HG02610 (cell line): ENCODE measurements at regions not wholly inside any gene's neighbourhood (a gene's known extent, or its start where the extent isn't known, plus 50 kb on each side); places are given as distances from the start of the nearest gene placed in this dataset.

ENCODE experiments used
- ATAC-seq: cut with Tn5 transposase; IDR thresholded peaks from one replicate; pipeline ENCODE4 v1.9.1; 2021; ENCODE audit warnings: mild to moderate bottlenecking, moderate library complexity; ENCODE audit not compliant: unreplicated experiment

GRCh38 chr13:111448504-111448903 lies 128.1 kb downstream of the TEX29 start:
- ATAC-seq: no peak

- ATAC-seq: no peak
These were observed 128.6 kb downstream of the TEX29 start for GRCh38 chr13:111449041-111449440.

- ATAC-seq: no peak
These were observed 131.0 kb downstream of the TEX29 start for GRCh38 chr13:111451402-111451801.

- ATAC-seq: no peak
These were observed 136.2 kb downstream of the TEX29 start for GRCh38 chr13:111456452-111457230.

- ATAC-seq: no peak
These were observed 137.6 kb downstream of the TEX29 start for GRCh38 chr13:111458001-111458531.

- ATAC-seq: no peak
These were observed 138.3 kb downstream of the TEX29 start for GRCh38 chr13:111458739-111459138.

- ATAC-seq: no peak
These were observed 139.5 kb downstream of the TEX29 start for GRCh38 chr13:111459803-111460547.

GRCh38 chr13:111460548-111461444 lies 140.4 kb downstream of the TEX29 start:
- ATAC-seq: no peak

GRCh38 chr13:111461445-111462149 lies 141.2 kb downstream of the TEX29 start:
- ATAC-seq: no peak

- ATAC-seq: no peak
These were observed 141.9 kb downstream of the TEX29 start for GRCh38 chr13:111462221-111462764.

GRCh38 chr13:111462944-111463343 lies 142.5 kb downstream of the TEX29 start:
- no peak for ATAC-seq

- no peak for ATAC-seq
These were observed 146.9 kb downstream of the TEX29 start for GRCh38 chr13:111467111-111467890.

- no peak for ATAC-seq
These were observed 147.9 kb downstream of the TEX29 start for GRCh38 chr13:111468037-111468959.

GRCh38 chr13:111469450-111469849 lies 149.0 kb downstream of the TEX29 start:
- no peak for ATAC-seq

GRCh38 chr13:111469916-111470506 lies 149.6 kb downstream of the TEX29 start:
- no peak for ATAC-seq

- no peak for ATAC-seq
These were observed 150.5 kb downstream of the TEX29 start for GRCh38 chr13:111470933-111471332.

- no peak for ATAC-seq
These were observed 151.6 kb downstream of the TEX29 start for GRCh38 chr13:111472083-111472482.
